HEK293 (cell line): ENCODE measurements at regions not wholly inside any gene's neighbourhood (a gene's known extent, or its start where the extent isn't known, plus 50 kb on each side); places are given as distances from the start of the nearest gene placed in this dataset.

ENCODE experiments used
- BCL11A ChIP-seq: fragments of 450-650 bp; formaldehyde crosslinking; IDR thresholded peaks from 2 replicates; pipeline ENCODE4 v1.5.1; 2016; ENCODE audit warnings: low read depth, missing biosample characterization, missing genetic modification characterization
- KLF1 ChIP-seq: fragments of 450-650 bp; formaldehyde crosslinking; IDR thresholded peaks from 2 replicates; pipeline ENCODE4 v1.5.1; 2016; ENCODE audit warnings: missing biosample characterization, missing genetic modification characterization
- KLF10 ChIP-seq: fragments of 450-650 bp; IDR thresholded peaks from 2 replicates; pipeline ENCODE4 v1.5.1; 2018; ENCODE audit warnings: missing biosample characterization, mild to moderate bottlenecking, missing genetic modification characterization
- YY1 ChIP-seq: fragments of 450-650 bp; formaldehyde crosslinking; IDR thresholded peaks from 2 replicates; pipeline ENCODE4 v1.5.1; 2018; ENCODE audit warnings: missing biosample characterization, missing genetic modification characterization
- ZEB2 ChIP-seq: fragments of 450-650 bp; formaldehyde crosslinking; IDR thresholded peaks from 2 replicates; pipeline ENCODE4 v1.5.1; 2016; ENCODE audit warnings: missing biosample characterization, missing genetic modification characterization
- ZNF274 ChIP-seq, 2 experiments: fragments of 200-500 bp in 1 of 2; fragments of 450-650 bp in 1 of 2; sonication (Bioruptor generic) in 1 of 2; formaldehyde crosslinking in 1 of 2; IDR thresholded peaks; 2 replicates each; pipeline versions ENCODE4 v1.5.1 to v1.6.1; 2014 to 2016; ENCODE audit warnings: borderline replicate concordance in 1 of 2, inconsistent platforms in 1 of 2, low read length in 1 of 2, missing biosample characterization in 1 of 2, missing genetic modification characterization in 1 of 2
- ZNF335 ChIP-seq: fragments of 450-650 bp; formaldehyde crosslinking; conservative IDR thresholded peaks from 2 replicates; pipeline ENCODE4 v1.5.1; 2016; ENCODE audit warnings: missing biosample characterization, missing genetic modification characterization
- ZNF76 ChIP-seq: fragments of 450-650 bp; formaldehyde crosslinking; IDR thresholded peaks from 2 replicates; pipeline ENCODE4; 2016; ENCODE audit warnings: low read depth, missing biosample characterization, missing genetic modification characterization, borderline replicate concordance
- TF ChIP-seq, protein P1 (sequence below): fragments of 450-650 bp; formaldehyde crosslinking; IDR thresholded peaks from 2 replicates; pipeline ENCODE4 v1.5.1; 2016; ENCODE audit warnings: missing biosample characterization, missing genetic modification characterization
- TF ChIP-seq, protein P2 (sequence below): fragments of 450-650 bp; formaldehyde crosslinking; IDR thresholded peaks from 2 replicates; pipeline ENCODE4 v1.5.1; 2016; ENCODE audit warnings: missing biosample characterization, missing genetic modification characterization
- TF ChIP-seq, protein P3 (sequence below): fragments of 450-650 bp; formaldehyde crosslinking; IDR thresholded peaks from 2 replicates; pipeline ENCODE4 v1.5.1; 2016; ENCODE audit warnings: missing biosample characterization, missing genetic modification characterization
- TF ChIP-seq, protein P4 (sequence below): fragments of 450-650 bp; formaldehyde crosslinking; IDR thresholded peaks from 2 replicates; pipeline ENCODE4 v1.5.1; 2016; ENCODE audit warnings: missing biosample characterization, missing genetic modification characterization

DNA sequence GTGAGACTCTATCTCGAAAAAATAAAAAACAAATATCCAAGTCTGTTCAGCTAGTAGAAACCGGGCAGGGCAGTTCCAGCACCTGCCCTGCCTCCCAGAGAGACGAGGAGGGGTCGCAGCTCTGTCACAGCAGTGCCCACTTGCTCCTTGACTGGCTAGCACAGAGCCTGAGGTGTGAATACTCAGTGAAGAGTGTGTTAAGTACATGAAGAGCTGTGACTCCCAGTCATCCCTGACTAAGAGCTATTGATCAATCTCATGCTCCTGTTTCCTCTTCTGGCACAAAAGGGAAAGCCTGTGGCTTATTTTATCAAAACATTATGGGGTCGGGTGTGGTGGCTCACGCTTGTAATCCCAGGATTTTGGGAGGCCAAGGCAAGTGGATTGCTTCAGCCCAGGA, 83.0 kb upstream of the FZD7 start:
- TF ChIP-seq, protein P1, sequence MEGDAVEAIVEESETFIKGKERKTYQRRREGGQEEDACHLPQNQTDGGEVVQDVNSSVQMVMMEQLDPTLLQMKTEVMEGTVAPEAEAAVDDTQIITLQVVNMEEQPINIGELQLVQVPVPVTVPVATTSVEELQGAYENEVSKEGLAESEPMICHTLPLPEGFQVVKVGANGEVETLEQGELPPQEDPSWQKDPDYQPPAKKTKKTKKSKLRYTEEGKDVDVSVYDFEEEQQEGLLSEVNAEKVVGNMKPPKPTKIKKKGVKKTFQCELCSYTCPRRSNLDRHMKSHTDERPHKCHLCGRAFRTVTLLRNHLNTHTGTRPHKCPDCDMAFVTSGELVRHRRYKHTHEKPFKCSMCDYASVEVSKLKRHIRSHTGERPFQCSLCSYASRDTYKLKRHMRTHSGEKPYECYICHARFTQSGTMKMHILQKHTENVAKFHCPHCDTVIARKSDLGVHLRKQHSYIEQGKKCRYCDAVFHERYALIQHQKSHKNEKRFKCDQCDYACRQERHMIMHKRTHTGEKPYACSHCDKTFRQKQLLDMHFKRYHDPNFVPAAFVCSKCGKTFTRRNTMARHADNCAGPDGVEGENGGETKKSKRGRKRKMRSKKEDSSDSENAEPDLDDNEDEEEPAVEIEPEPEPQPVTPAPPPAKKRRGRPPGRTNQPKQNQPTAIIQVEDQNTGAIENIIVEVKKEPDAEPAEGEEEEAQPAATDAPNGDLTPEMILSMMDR (tag by site-specific recombination) = no peak
- TF ChIP-seq, protein P2, sequence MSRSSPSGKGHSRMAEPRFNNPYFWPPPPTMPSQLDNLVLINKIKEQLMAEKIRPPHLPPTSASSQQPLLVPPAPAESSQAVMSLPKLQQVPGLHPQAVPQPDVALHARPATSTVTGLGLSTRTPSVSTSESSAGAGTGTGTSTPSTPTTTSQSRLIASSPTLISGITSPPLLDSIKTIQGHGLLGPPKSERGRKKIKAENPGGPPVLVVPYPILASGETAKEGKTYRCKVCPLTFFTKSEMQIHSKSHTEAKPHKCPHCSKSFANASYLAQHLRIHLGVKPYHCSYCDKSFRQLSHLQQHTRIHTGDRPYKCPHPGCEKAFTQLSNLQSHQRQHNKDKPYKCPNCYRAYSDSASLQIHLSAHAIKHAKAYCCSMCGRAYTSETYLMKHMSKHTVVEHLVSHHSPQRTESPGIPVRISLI (tag by site-specific recombination) = no peak
- no peak for TF ChIP-seq ZNF76 (tag by site-specific recombination)
- TF ChIP-seq KLF10 = no peak
- TF ChIP-seq, protein P3, sequence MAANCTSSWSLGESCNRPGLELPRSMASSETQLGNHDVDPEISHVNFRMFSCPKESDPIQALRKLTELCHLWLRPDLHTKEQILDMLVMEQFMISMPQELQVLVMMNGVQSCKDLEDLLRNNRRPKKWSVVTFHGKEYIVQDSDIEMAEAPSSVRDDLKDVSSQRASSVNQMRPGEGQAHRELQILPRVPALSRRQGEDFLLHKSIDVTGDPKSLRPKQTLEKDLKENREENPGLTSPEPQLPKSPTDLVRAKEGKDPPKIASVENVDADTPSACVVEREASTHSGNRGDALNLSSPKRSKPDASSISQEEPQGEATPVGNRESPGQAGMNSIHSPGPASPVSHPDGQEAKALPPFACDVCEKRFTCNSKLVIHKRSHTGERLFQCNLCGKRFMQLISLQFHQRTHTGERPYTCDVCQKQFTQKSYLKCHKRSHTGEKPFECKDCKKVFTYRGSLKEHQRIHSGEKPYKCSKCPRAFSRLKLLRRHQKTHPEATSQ (tag by site-specific recombination) = no peak
- no peak for TF ChIP-seq YY1
- TF ChIP-seq ZNF274 (IDR thresholded peaks at IDR 0.05; ENCODE audit: low read length) = no peak
- TF ChIP-seq ZNF274 (tag by site-specific recombination; IDR thresholded peaks at IDR 0.05; ENCODE audit: borderline replicate concordance) = no peak
- no peak for TF ChIP-seq KLF1 (tag by site-specific recombination)
- no peak for TF ChIP-seq BCL11A
- no peak for TF ChIP-seq ZEB2
- TF ChIP-seq ZNF335 (tag by site-specific recombination) = no peak
- TF ChIP-seq, protein P4, sequence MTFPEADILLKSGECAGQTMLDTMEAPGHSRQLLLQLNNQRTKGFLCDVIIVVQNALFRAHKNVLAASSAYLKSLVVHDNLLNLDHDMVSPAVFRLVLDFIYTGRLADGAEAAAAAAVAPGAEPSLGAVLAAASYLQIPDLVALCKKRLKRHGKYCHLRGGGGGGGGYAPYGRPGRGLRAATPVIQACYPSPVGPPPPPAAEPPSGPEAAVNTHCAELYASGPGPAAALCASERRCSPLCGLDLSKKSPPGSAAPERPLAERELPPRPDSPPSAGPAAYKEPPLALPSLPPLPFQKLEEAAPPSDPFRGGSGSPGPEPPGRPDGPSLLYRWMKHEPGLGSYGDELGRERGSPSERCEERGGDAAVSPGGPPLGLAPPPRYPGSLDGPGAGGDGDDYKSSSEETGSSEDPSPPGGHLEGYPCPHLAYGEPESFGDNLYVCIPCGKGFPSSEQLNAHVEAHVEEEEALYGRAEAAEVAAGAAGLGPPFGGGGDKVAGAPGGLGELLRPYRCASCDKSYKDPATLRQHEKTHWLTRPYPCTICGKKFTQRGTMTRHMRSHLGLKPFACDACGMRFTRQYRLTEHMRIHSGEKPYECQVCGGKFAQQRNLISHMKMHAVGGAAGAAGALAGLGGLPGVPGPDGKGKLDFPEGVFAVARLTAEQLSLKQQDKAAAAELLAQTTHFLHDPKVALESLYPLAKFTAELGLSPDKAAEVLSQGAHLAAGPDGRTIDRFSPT (tag by site-specific recombination) = no peak
